Lower leg skin (tissue), 4 donors: ENCODE measurements at regions not wholly inside any gene's neighbourhood (a gene's known extent, or its start where the extent isn't known, plus 50 kb on each side); places are given as distances from the start of the nearest gene placed in this dataset.
A peak's percentile ranks its signal among the peaks of the same experiment; 100 is the strongest.

Source experiments
- DNase-seq, 2 donors: peaks; one replicate each; pipeline ENCODE4 v3.0.0-alpha.2; 2019; ENCODE audit warnings: low spot score in 2 of 2
- H3K4me3 ChIP-seq: fragments of 200-600 bp; sonication (generic); 2 replicates; pipeline ENCODE4 v1.5.1; 2017; ENCODE audit warnings: mild to moderate bottlenecking, low read depth; ENCODE audit not compliant: poor library complexity, severe bottlenecking
- POLR2A ChIP-seq, 2 donors: fragments of 450-650 bp; IDR thresholded peaks; one replicate each; pipeline ENCODE4 v1.6.1; 2016 to 2017; ENCODE audit warnings: antibody characterized with exemption in 2 of 2, mild to moderate bottlenecking in 1 of 2, moderate library complexity in 1 of 2
- WGBS, 2 donors: methylation state at CpG; one replicate each; pipeline ENCODE4 v1.1.5; 2018; 5-methylcytosine and 5-hydroxymethylcytosine counted together
- intact Hi-C: fragments of 100-400 bp; cut with DNase I; formaldehyde crosslinking; loops from one replicate; pipeline ENCODE4 v1.15.0; 2023; ENCODE audit warnings: low total_unique reads
- TF ChIP-seq, protein P1 (sequence below), 3 donors: fragments of 450-650 bp; IDR thresholded peaks; one replicate each; pipeline ENCODE4 v1.5.1; 2016; ENCODE audit warnings: antibody characterized with exemption in 3 of 3, mild to moderate bottlenecking in 3 of 3, moderate library complexity in 2 of 3

DNA sequence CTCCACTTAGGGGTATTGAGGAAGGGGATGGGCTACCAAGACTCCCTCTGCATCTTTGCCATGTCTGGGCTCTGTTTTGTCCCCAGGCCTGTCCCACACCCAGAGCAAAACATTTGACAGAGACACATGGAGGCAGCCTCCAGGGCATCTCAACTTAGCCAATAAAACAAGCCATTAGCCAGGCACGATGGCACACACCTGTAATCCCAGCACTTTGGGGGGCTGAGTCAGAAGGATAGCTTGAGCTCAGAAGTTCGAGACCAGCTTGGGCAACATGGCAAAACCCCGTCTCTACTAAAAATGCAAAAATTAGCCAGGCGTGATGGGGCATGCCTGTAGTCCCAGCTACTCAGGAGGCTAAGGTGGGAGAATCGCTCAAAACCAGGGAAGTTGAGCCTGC is 120.3 kb upstream of the IPO9 start:
- peak in 1 of 2 donors; percentile 71 for DNase-seq
- TF ChIP-seq, protein P1, sequence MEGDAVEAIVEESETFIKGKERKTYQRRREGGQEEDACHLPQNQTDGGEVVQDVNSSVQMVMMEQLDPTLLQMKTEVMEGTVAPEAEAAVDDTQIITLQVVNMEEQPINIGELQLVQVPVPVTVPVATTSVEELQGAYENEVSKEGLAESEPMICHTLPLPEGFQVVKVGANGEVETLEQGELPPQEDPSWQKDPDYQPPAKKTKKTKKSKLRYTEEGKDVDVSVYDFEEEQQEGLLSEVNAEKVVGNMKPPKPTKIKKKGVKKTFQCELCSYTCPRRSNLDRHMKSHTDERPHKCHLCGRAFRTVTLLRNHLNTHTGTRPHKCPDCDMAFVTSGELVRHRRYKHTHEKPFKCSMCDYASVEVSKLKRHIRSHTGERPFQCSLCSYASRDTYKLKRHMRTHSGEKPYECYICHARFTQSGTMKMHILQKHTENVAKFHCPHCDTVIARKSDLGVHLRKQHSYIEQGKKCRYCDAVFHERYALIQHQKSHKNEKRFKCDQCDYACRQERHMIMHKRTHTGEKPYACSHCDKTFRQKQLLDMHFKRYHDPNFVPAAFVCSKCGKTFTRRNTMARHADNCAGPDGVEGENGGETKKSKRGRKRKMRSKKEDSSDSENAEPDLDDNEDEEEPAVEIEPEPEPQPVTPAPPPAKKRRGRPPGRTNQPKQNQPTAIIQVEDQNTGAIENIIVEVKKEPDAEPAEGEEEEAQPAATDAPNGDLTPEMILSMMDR (IDR thresholded peaks at IDR 0.05) = no peak
- TF ChIP-seq POLR2A (IDR thresholded peaks at IDR 0.05) = no peak
- WGBS, 2 donors = 76 to 90% methylated on average over 5 of the region's 5 CpGs
- intact Hi-C loops = loop anchor here (5.0 kb wide), 1 partner anchor 166 kb away; no protein-coding TSS in a partner anchor
- no peak overlapping the region for H3K4me3 ChIP-seq

GRCh38 chr1:201709564-201710295 is 119.2 kb upstream of the IPO9 start:
- DNase-seq = peak in 1 of 2 donors; percentile 95
- no peak overlapping the region for H3K4me3 ChIP-seq
- WGBS, 2 donors = 48 to 61% methylated on average over 3 to 4 of the region's 4 CpGs
- TF ChIP-seq POLR2A (IDR thresholded peaks at IDR 0.05) = no peak
- TF ChIP-seq, protein P1 (IDR thresholded peaks at IDR 0.05) = peak in 1 of 3 donors; percentile 87
- intact Hi-C loops = loop anchor here (2.0 to 5.0 kb wide), 2 partner anchors 83 to 167 kb away; no protein-coding TSS in a partner anchor

DNA sequence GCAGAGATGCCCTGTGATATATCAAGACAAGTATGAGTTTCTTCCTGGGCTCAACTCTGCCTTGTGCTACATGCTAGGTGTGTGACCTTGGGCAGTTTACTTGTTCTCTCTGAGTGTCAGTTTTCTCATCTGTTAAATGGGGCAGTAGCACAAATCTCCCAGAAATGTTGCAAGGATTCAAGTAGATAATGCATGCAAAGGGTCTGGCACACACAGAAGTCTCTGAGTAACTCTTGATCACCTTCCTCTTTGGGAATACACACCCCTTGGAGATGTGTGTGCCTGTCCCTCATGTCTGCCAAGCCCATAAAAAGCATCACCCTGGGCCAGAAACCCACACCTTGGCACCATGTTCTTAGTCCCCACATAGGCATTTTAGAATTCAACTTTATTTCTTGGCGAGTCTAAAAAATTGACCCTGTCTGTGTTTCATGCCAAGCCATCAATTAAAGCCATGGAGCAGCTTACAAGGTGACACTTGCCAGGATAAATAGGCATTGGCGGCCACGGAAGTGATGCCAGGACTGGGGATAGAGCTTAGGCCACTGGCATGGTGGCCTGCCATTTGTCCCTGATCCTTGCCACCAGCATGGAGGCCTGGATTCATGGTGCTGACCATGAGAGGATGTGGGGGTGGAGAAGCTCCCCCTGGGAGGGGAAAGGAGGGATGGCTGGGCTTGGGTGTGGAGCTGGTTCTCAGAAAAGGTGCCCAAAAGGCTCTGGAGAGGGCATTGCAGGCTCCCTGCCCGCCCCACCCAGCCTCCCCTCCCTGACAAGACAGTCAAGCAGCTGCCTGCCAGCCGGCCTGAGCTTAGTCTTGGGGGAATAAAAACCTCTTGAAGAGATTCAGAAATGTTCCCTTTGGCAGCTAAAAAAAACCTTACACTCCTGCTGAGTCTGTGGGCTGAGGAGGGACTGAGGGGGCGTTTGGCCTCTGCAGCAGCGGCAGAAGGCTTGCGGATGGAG is 118.0 kb upstream of the IPO9 start:
- TF ChIP-seq, protein P1 (IDR thresholded peaks at IDR 0.05) = no peak
- TF ChIP-seq POLR2A (IDR thresholded peaks at IDR 0.05) = no peak
- no peak overlapping the region for H3K4me3 ChIP-seq
- DNase-seq = peak in 1 of 2 donors; percentile 86
- 25 to 29% methylated on average over 8 of the region's 8 CpGs for WGBS, 2 donors
- intact Hi-C loops = loop anchor here (2.0 kb wide), 1 partner anchor 82 kb away; no protein-coding TSS in a partner anchor

GRCh38 chr1:201711811-201712210 is 117.1 kb upstream of the IPO9 start:
- TF ChIP-seq, protein P1 (IDR thresholded peaks at IDR 0.05) = no peak
- TF ChIP-seq POLR2A (IDR thresholded peaks at IDR 0.05) = no peak
- 34 to 40% methylated on average over 2 of the region's 2 CpGs for WGBS, 2 donors
- DNase-seq = peak in 1 of 2 donors; percentile 86
- H3K4me3 ChIP-seq = no peak overlapping the region
- intact Hi-C loops = loop anchor here (2.0 kb wide), 1 partner anchor 81 kb away; no protein-coding TSS in a partner anchor

DNA sequence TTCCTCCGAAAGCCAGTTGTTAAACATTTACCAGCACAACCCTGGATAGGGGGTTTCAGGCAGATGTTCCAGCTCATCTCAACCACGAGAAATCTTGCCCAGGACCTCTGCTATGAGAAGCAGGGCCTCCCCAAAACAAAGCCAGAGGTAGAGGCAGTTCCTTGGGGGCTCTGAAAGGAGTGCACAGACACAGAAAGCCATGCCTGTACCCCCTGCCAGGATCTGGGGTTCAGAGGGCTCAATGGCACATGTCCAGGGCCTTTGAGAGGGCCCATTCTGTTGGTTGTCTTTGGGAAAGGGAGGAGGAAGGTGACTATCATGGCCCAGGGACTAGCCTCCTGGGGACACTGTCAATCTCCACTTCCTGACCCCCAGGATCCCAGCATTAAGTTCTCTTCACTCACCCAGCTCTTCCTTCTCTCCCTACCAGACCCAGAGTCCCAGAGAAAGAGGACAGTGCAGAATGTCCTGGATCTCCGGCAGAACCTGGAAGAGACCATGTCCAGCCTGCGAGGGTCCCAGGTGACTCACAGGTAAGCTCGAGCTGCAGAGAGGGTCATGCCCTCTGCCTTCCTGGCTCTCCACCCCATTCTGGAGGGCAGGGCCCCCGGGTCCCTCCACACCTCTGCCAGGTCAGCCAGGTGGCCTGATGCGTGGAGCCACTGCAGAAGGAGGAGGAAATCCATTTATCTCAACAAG is 116.4 kb upstream of the IPO9 start:
- TF ChIP-seq POLR2A (IDR thresholded peaks at IDR 0.05) = no peak
- TF ChIP-seq, protein P1 (IDR thresholded peaks at IDR 0.05) = no peak
- DNase-seq = peak in 1 of 2 donors; percentile 84
- 63 to 69% methylated on average over 7 of the region's 7 CpGs for WGBS, 2 donors
- no peak overlapping the region for H3K4me3 ChIP-seq
- intact Hi-C loops = no loop called here
